HG03520 (cell line): ENCODE measurements at regions not wholly inside any gene's neighbourhood (a gene's known extent, or its start where the extent isn't known, plus 50 kb on each side); places are given as distances from the start of the nearest gene placed in this dataset.

Source experiments
- ATAC-seq: cut with Tn5 transposase; IDR thresholded peaks from one replicate; pipeline ENCODE4 v1.9.1; 2021; ENCODE audit warnings: mild to moderate bottlenecking, moderate library complexity; ENCODE audit not compliant: unreplicated experiment

DNA sequence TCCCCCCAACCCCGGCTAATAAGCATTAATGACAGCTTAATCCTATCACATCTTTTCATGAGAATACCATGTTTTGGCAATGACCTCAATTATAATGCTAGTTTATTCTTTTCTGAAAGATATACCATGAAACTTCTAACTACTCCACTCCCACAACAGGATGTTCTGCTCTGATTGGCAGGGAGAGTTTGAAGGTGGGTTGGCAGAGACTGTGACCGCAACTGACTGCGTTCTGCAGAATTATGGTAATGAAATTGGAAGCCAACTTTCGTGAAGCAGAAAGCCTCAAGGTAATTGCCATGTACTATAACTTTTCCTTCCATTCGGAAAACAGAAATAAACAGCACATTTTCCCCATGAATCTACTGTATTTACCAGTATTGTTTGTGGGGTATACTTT lies 288.2 kb upstream of the SEMA3D start:
- ATAC-seq = no peak

GRCh38 chr7:85474234-85474633 lies 287.4 kb upstream of the SEMA3D start:
- peak; percentile 88 for ATAC-seq

- ATAC-seq = peak; percentile 43
Observed at GRCh38 chr7:85471740-85472139, 284.9 kb upstream of the SEMA3D start.

- no peak for ATAC-seq
Observed at GRCh38 chr7:85471307-85471706, 284.5 kb upstream of the SEMA3D start.

DNA sequence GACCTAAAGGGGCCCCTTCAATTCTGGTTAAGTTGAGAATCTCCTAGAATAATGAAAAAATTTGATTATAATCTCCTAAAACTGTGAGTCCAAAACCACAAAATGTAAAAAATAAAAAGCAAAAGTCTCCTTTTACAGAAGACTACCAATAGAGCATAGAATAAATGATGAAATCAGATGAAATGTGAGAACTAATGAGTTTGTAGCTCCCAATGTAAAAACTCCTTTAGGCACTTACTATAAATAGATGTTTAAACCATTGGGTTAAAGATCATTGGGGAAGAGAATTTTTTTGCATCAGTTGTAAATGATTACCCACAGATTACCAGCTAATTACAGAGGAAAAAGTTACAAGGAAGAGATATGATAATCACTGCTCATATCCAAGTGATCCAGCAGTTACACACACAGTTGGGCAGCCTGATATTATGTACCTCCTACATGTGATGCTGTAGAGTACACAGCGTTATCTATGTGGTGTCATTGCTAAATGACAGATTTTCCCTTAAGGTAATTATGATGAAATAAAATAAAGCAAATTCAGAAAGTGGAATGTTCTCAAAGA lies 282.7 kb upstream of the SEMA3D start:
- ATAC-seq = no peak

- no peak for ATAC-seq
Observed at GRCh38 chr7:85464042-85464651, 277.3 kb upstream of the SEMA3D start.

GRCh38 chr7:85462671-85463070 lies 275.8 kb upstream of the SEMA3D start:
- no peak for ATAC-seq

GRCh38 chr7:85457911-85458310 lies 271.1 kb upstream of the SEMA3D start:
- no peak for ATAC-seq

- no peak for ATAC-seq
Observed at GRCh38 chr7:85456254-85456653, 269.4 kb upstream of the SEMA3D start.

GRCh38 chr7:85454904-85455303 lies 268.0 kb upstream of the SEMA3D start:
- ATAC-seq = no peak

DNA sequence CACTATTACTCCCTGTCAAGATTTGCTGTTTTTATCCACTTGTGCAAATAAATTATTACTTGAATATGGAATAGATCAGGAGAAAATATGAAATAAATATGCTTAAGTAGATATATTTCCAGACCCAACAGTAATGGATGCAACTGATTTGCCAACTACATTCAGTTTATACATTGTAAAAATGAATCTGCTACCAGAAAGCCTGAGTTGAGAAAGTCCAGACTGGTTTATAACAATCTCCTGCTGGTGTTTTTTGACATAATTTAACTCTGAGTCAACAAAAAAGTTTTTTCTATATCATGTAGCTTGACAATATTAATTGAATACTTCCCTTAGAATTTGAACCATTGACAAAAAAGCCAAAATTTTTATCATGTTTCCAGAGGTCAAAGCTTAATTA lies 265.8 kb upstream of the SEMA3D start:
- ATAC-seq = no peak

- ATAC-seq = no peak
Observed at GRCh38 chr7:85449478-85449877, 262.6 kb upstream of the SEMA3D start.

DNA sequence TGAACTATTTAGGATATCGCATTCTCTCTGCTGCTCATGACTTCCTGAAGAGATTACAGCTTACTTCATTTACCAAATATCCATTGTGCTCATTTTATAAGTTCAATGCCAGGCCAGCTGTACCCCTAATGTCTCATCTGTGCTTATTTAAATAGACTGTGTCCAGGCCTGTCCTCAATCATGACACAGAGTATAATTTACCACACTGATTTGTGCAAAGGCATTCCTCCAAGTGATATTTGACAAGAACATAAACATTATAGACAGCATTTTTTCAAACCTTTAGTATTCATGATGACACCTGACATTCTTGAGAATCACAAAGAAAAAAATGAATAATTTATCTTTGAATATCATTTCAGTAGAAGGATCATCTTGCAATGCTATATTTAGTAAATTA lies 260.1 kb upstream of the SEMA3D start:
- ATAC-seq = no peak

- no peak for ATAC-seq
Observed at GRCh38 chr7:85426487-85426960, 239.7 kb upstream of the SEMA3D start.

DNA sequence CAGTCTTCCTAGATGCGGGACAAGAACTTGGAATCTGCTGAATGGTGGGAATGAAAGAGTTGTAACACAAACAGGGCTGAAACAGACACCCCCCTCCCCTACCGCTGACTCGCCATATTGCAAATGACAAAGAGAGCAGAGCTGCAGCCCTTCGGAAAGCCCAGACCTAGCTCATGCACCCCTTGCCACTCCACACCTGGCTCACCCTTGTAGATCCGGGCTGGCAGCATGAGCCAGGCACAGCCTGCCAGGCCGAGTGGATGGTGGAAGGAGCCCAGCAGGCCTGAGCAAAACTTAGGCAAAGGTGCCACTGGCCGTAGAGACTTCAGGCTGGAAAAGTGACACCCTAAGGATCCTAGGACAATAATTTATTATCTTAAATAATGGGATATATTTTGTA lies 237.4 kb upstream of the SEMA3D start:
- ATAC-seq = no peak

- no peak for ATAC-seq
Observed at GRCh38 chr7:85423209-85423895, 236.5 kb upstream of the SEMA3D start.

GRCh38 chr7:85415743-85416142 lies 228.9 kb upstream of the SEMA3D start:
- no peak for ATAC-seq

DNA sequence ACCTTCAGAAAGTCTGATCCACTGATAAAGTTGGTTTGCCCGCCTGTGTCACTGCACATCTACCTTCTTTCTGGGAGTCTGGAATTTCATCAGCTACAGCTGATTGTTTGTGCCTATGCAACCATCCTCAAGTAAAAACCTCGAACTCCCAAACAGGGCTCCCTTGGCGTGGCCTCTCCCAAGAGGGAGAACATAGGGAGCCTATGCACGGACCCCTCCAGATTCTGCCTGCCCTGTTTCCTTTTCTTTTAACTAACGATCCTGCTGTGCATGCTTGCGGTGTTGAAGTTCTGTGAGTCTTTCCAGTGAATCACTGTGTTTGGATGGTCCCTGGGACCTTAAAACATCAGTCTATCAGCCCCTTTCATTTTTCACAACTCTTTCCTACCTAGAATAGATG lies 226.9 kb upstream of the SEMA3D start:
- ATAC-seq = no peak

DNA sequence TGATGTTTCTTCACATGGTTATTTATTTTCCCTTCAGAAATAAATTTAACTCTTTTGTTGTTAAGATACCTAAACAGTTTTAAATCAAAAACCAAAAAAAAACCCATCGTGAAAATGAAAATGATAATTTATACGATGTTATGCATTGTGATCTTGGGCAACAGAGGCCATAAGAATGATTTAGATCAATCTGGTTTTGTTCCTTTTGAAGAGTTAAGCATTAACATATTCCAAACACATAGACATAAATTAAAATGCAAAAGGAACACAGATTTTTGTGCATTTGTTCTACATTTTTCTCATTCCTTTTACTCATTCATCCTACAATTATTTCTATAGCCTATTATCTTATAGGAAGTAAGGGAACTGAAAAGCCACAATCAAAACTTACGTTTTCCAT lies 226.1 kb upstream of the SEMA3D start:
- no peak for ATAC-seq

DNA sequence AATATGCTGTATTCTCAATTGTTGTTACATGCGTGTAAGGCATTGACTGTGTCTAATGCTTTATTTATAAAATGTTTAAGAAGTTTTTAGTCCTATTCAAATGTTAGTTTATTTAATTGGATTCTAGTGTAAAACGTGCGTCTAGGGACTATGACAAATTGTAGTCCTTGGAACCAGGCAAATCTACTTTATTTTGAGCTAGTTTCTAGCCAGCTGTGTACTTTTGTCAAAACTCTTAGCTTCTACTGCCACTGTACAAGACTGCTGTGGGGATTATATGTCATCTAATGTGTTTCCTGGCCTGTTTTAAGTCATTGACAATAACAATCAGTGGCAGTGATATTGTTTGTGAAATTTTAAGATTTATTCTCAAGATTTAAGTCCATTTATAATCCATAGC lies 220.5 kb upstream of the SEMA3D start:
- no peak for ATAC-seq

DNA sequence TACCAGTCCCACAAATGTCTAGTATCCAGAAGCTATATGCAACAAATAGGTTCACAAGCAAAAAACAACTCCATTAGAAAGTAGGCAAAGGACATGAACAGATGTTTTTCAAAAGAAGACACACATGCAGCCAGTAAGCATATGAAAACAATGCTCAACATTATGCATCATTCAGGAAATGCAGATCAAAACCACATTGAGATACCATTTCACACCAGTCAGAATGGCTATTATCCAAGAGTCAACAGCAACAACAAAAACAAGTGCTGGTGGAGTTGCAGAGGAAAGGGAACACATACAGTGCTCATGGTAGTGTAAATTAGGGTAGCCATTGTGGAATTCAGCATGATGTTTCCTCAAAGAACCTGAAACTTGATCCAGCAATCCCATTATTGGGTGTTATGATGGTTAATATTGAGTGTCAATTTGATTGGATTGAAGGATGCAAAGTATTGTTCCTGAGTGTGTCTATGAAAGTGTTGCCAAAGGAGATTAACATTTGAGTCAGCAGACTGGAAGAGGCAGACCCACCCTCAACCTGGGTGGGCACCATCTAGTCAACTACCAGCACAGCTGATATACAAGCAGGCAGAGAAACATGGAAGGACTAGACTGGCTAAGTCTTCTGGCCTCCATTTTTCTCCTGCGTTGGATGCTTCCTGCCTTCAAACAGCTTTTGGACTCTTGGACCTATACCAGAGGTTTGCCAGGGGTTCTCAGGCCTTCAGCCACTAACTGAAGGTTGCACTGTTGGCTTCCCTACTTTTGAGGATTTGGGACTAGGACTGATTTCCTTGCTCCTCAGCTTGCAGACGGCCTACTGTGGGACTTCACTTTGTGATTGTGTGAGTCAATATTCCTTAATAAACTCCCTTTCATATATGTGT lies 218.4 kb upstream of the SEMA3D start:
- ATAC-seq = no peak
